GM18520 (cell line): ENCODE measurements at regions not wholly inside any gene's neighbourhood (a gene's known extent, or its start where the extent isn't known, plus 50 kb on each side); places are given as distances from the start of the nearest gene placed in this dataset.

Experiments
- ATAC-seq: cut with Tn5 transposase; IDR thresholded peaks from one replicate; pipeline ENCODE4 v1.9.1; 2021; ENCODE audit not compliant: unreplicated experiment

DNA sequence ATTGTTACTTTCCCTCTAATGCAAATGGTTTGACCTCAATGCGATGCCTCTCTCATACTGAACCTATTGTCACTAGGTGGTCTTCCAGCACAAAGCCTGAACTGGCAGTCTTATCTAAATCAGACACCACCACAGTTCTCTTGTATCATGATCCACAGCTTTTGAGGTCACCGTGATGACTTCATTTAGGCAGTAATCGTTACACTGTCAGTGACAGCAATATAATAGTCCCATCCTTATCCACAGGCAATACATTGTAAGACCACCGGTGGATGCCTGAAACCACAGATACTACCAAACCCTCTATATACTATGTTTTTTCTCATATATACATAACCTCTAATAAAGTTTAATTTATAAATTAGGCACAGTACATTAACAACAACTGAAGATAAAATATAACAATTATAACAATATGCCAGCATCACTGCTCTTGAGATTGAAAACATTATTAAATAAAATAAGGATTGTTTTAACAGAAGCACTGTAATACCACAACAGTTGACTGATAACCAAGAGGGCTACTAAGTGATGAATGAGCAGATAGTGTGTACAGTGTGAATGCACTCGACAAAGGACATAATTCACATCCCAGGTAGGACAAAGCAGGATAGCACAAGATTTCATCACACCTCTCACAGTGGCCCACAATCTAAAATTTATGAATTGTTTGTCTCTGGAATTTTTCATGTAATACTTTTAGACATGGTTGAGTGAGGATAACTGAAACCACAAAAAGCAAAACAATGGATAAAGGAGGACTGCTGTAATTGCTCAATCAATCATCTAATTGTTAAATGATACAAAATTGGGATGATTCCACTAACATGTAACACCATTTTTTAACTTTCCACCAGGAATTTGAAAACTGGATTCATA lies 419.4 kb downstream of the CENPC start:
- no peak for ATAC-seq

DNA sequence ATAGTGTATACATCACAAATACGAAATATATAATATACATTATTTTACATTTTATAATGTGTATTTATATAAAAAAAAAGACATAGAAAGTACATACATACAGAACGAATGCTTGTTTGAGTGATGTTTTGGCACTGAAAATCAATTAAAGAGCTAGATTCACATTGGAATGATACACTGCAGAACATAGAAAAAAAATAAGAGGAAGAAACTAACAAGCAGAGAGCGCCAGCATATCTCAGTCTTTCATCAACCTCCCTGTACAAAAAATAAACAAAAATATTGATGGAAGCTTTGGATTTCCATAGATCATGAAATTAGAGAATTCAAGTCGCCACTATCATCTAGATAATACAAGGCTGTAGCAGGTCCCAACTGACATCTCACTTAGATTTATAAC lies 420.6 kb downstream of the CENPC start:
- no peak for ATAC-seq

- no peak for ATAC-seq
Observed at GRCh38 chr4:67122029-67122428, 423.3 kb downstream of the CENPC start.

- no peak for ATAC-seq
Observed at GRCh38 chr4:67120369-67120768, 424.9 kb downstream of the CENPC start.

GRCh38 chr4:67109276-67109675 lies 436.0 kb downstream of the CENPC start:
- ATAC-seq: no peak

- no peak for ATAC-seq
Observed at GRCh38 chr4:67106861-67107460, 438.3 kb downstream of the CENPC start.

- ATAC-seq: no peak
Observed at GRCh38 chr4:67104145-67104544, 441.2 kb downstream of the CENPC start.

GRCh38 chr4:67103001-67103747 lies 442.1 kb downstream of the CENPC start:
- no peak for ATAC-seq

DNA sequence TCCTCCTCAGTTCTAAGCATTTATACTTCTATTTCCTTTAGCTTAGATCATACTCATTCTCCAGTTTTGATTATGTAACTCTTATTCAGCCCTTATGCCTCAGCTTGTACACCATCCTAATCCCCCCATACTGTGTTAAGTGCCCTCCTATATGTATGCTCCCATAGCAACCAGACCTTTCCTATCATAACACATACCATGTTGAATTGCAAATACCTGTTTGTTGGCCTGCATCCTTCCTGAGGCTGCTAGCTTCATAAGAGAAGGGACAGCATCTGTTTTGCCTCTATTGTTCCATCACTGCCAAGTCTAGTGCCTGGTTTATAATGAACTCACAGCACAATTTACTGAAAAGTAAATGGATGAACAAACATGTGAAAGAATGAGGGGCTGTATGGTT lies 443.7 kb downstream of the CENPC start:
- ATAC-seq: no peak

GRCh38 chr4:67092351-67092750 lies 453.0 kb downstream of the CENPC start:
- ATAC-seq: no peak

GRCh38 chr4:67091673-67092072 lies 453.6 kb downstream of the CENPC start:
- no peak for ATAC-seq

- peak; percentile 67 for ATAC-seq
Observed at GRCh38 chr4:67087897-67088296, 457.4 kb downstream of the CENPC start.

GRCh38 chr4:67084783-67085182 lies 460.5 kb downstream of the CENPC start:
- no peak for ATAC-seq

DNA sequence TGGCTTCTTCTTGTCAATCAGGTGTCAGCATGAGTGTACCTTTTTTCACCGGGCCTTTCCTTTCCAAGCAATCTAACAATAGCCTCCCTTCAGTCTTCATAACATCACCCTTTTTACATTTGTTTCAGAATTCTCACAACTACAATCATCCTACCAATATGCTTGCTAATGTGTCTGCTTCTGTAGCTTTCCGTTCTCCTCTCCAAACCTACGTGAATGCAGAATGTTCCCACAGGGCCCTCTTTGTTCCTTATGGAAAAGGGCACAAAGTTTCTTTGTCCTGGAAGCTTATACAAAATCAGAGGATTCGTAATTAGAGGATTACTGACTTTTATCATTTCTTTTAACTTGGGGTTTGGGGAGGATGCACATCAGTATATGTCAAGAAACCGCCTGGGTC lies 461.8 kb downstream of the CENPC start:
- ATAC-seq: no peak

- ATAC-seq: no peak
Observed at GRCh38 chr4:67082746-67083145, 462.6 kb downstream of the CENPC start.

- no peak for ATAC-seq
Observed at GRCh38 chr4:67080046-67080557, 465.2 kb downstream of the CENPC start.

DNA sequence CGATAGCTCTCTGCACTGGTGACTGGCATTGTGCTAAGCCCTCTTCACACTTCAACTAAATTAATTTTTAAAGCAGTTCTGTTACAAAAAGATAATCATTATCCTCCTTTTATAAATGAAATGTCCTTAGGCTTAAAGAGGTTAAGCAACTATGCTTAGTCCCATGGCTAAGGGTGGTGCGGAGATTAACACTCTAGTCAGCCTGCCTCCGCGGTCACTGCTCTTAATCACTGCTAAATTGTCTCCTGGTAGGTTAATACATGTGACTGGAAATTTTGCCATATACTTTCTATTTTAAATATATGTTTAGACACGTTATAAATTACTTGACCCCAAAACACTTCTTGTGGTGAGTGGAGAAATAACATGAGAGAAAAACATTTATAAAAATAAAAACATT lies 473.7 kb downstream of the CENPC start:
- no peak for ATAC-seq

DNA sequence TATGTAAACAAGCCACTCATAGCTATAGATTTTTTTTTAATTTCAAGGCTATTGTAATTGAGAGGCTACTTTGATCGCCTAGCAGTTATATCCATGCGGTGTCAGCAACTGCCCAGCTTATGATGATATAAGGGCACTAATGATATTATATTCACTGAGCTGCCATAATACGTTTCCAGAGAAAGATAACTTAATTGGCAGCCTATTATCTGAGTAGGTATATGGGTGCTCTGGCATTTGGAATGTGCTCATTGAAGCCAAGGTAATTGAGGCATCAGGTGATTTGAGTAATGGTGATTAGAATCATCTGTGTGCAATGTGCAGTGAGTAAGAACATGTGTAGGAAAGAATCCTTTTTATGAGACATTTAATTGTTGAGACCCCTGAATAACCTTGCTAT lies 490.0 kb downstream of the CENPC start:
- ATAC-seq: no peak

GRCh38 chr4:67054896-67055295 lies 490.4 kb downstream of the CENPC start:
- no peak for ATAC-seq

- no peak for ATAC-seq
Observed at GRCh38 chr4:67052814-67053675, 492.3 kb downstream of the CENPC start.
